H1 (cell line): ENCODE measurements at regions not wholly inside any gene's neighbourhood (a gene's known extent, or its start where the extent isn't known, plus 50 kb on each side); places are given as distances from the start of the nearest gene placed in this dataset.

Experiments
- CTCF ChIA-PET: fragments of 300-600 bp; sonication (Branson Sonifier 250); formaldehyde crosslinking; loops from one replicate; lab custom pipeline; 2021; ENCODE audit not compliant: partially characterized antibody; lab: Charles Lee
- POLR2A ChIA-PET: fragments of 300-600 bp; sonication (Branson Sonifier 250); formaldehyde crosslinking; loops from one replicate; lab custom pipeline; 2021; ENCODE audit warnings: inconsistent platforms; ENCODE audit not compliant: partially characterized antibody; lab: Charles Lee
- DNase-seq, 2 experiments: peaks; one replicate each; pipeline versions ENCODE4 v3.0.0 to v3.0.0-alpha.2; 2010 to 2022; ENCODE audit warnings: low spot score in 2 of 2, low read depth in 1 of 2, mixed read lengths in 1 of 2
- FAIRE-seq: peaks from 2 replicates; lab custom pipeline; 2011; peaks lifted over from hg19 to GRCh38; lab: Jason Lieb, UNC
- H2AFZ ChIP-seq: 2 replicates; pipeline ENCODE4 v1.8.1; 2012; ENCODE audit warnings: low read length, inconsistent platforms
- H2AK5ac ChIP-seq: 2 replicates; pipeline ENCODE4 v1.6.1; 2013; ENCODE audit warnings: low read depth, low read length
- H2BK120ac ChIP-seq: replicated peaks from 2 replicates; pipeline ENCODE3; 2013; ENCODE audit warnings: low read depth, low read length, inconsistent platforms
- H2BK12ac ChIP-seq: 2 replicates; pipeline ENCODE4 v1.6.1; 2013; ENCODE audit warnings: low read depth, low read length
- H2BK15ac ChIP-seq: 2 replicates; pipeline ENCODE4 v1.6.1; 2013; ENCODE audit warnings: low read length
- H2BK20ac ChIP-seq: 2 replicates; pipeline ENCODE4 v1.6.1; 2013; ENCODE audit warnings: low read length
- H2BK5ac ChIP-seq: 2 replicates; pipeline ENCODE4 v1.6.1; 2013; ENCODE audit warnings: low read depth, low read length
- H3K14ac ChIP-seq: 2 replicates; pipeline ENCODE4 v1.6.1; 2013; ENCODE audit warnings: inconsistent platforms; ENCODE audit not compliant: insufficient read length
- H3K18ac ChIP-seq: 2 replicates; pipeline ENCODE4 v1.6.1; 2013; ENCODE audit warnings: low read length; ENCODE audit errors: extremely low read depth
- H3K23ac ChIP-seq: 2 replicates; pipeline ENCODE4 v1.6.1; 2013; ENCODE audit warnings: inconsistent platforms; ENCODE audit not compliant: insufficient read length
- H3K23me2 ChIP-seq: 2 replicates; pipeline ENCODE4 v1.6.1; 2013; ENCODE audit warnings: low read depth, low read length
- H3K27ac ChIP-seq: 2 replicates; pipeline ENCODE4 v1.6.1; 2011; ENCODE audit warnings: low read depth, low read length, inconsistent platforms
- H3K27me3 ChIP-seq, 4 experiments: replicated peaks in 1 of 4; 1 replicate in 1 of 4; 2 replicates in 3 of 4; pipeline versions ENCODE4 v1.6.1 to v1.8.1; 2011 to 2013; ENCODE audit warnings: low read length in 3 of 4, mild to moderate bottlenecking in 3 of 4, inconsistent platforms in 2 of 4, mixed read lengths in 2 of 4, moderate library complexity in 1 of 4; ENCODE audit not compliant: control insufficient read depth in 3 of 4, insufficient read depth in 3 of 4; ENCODE audit errors: extremely low read depth in 1 of 4
- H3K36me3 ChIP-seq, 4 experiments: 2 replicates each; pipeline versions ENCODE4 v1.6.1 to v1.8.1; 2011 to 2013; ENCODE audit warnings: mild to moderate bottlenecking in 4 of 4, low read length in 3 of 4, moderate library complexity in 2 of 4, control low read depth in 1 of 4, inconsistent platforms in 1 of 4; ENCODE audit not compliant: insufficient read depth in 4 of 4, control insufficient read depth in 2 of 4
- H3K4ac ChIP-seq: replicated peaks from 2 replicates; pipeline ENCODE3; 2013; ENCODE audit warnings: low read length, low read depth, mixed read lengths, inconsistent platforms; ENCODE audit not compliant: insufficient read length
- H3K4me1 ChIP-seq, 4 experiments: replicated peaks in 1 of 4; 1 replicate in 1 of 4; 2 replicates in 3 of 4; pipeline versions ENCODE4 v1.6.1 to v1.8.1; 2011 to 2013; ENCODE audit warnings: low read length in 3 of 4, inconsistent platforms in 2 of 4, mixed read lengths in 1 of 4; ENCODE audit not compliant: insufficient read depth in 4 of 4, control insufficient read depth in 3 of 4
- H3K4me2 ChIP-seq, 2 experiments: 2 replicates each; pipeline versions ENCODE4 v1.6.1 to v1.8.1; 2011 to 2013; ENCODE audit warnings: low read depth in 2 of 2, low read length in 2 of 2, control low read depth in 1 of 2, inconsistent platforms in 1 of 2, mild to moderate bottlenecking in 1 of 2; ENCODE audit not compliant: insufficient read depth in 1 of 2
- H3K4me3 ChIP-seq, 4 experiments: fragments of 200-600, 300-600 bp in 1 of 4; sonication (generic), shearing (Covaris generic), sonication (Bioruptor Twin) in 1 of 4; 2 replicates each; pipeline versions ENCODE4 v1.5.1 to v1.8.1; 2011 to 2016; ENCODE audit warnings: low read length in 4 of 4, low read depth in 3 of 4, control low read depth in 2 of 4, inconsistent platforms in 2 of 4, mild to moderate bottlenecking in 2 of 4, mixed read lengths in 1 of 4, moderate library complexity in 1 of 4; ENCODE audit not compliant: insufficient read depth in 2 of 4; ENCODE audit errors: extremely low read depth in 1 of 4
- H3K56ac ChIP-seq: replicated peaks from 2 replicates; pipeline ENCODE3; 2013; ENCODE audit warnings: low read depth, mild to moderate bottlenecking, mixed read lengths, low read length, inconsistent platforms; ENCODE audit not compliant: insufficient read length
- H3K79me1 ChIP-seq: 2 replicates; pipeline ENCODE4 v1.6.1; 2013; ENCODE audit warnings: low read depth, low read length, control low read depth
- H3K79me2 ChIP-seq, 2 experiments: 2 replicates each; pipeline versions ENCODE4 v1.6.1 to v1.8.1; 2012 to 2013; ENCODE audit warnings: low read length in 2 of 2, mild to moderate bottlenecking in 2 of 2, inconsistent platforms in 1 of 2; ENCODE audit not compliant: insufficient read depth in 2 of 2, control insufficient read depth in 1 of 2
- H3K9ac ChIP-seq, 4 experiments: replicated peaks in 1 of 4; 1 replicate in 1 of 4; 2 replicates in 3 of 4; pipeline versions ENCODE4 v1.6.1 to v1.8.1; 2011 to 2013; ENCODE audit warnings: low read depth in 3 of 4, low read length in 3 of 4, control low read depth in 2 of 4, mild to moderate bottlenecking in 2 of 4, moderate library complexity in 2 of 4, inconsistent platforms in 1 of 4; ENCODE audit errors: extremely low read depth in 1 of 4
- H3K9me3 ChIP-seq, 2 experiments: 2 replicates each; pipeline versions ENCODE4 v1.6.1 to v1.8.1; 2012 to 2013; ENCODE audit warnings: mild to moderate bottlenecking in 2 of 2, moderate library complexity in 2 of 2, control low read depth in 1 of 2, inconsistent platforms in 1 of 2, low read depth in 1 of 2, low read length in 1 of 2, mixed read lengths in 1 of 2; ENCODE audit not compliant: insufficient read depth in 2 of 2
- H4K20me1 ChIP-seq, 2 experiments: replicated peaks in 1 of 2; 2 replicates each; pipeline versions ENCODE3 to v1.8.1; 2011 to 2013; ENCODE audit warnings: inconsistent platforms in 2 of 2, low read length in 2 of 2, mild to moderate bottlenecking in 1 of 2; ENCODE audit not compliant: insufficient read depth in 2 of 2, control insufficient read depth in 1 of 2
- H4K5ac ChIP-seq: 2 replicates; pipeline ENCODE4 v1.6.1; 2013; ENCODE audit warnings: low read length, low read depth, mixed read lengths, inconsistent platforms; ENCODE audit not compliant: insufficient read length
- H4K8ac ChIP-seq: 2 replicates; pipeline ENCODE4 v1.8.0; 2013; ENCODE audit warnings: mild to moderate bottlenecking, moderate library complexity, low read length, inconsistent platforms; ENCODE audit not compliant: insufficient read depth; ENCODE audit errors: extremely low read depth
- H4K91ac ChIP-seq: replicated peaks from 2 replicates; pipeline ENCODE3; 2013; ENCODE audit warnings: low read length, mixed read lengths, inconsistent platforms; ENCODE audit not compliant: insufficient read length
- BRCA1 ChIP-seq: IDR thresholded peaks from 2 replicates; pipeline ENCODE4 v1.6.1; 2012; ENCODE audit warnings: low read depth, low read length, improper control_type of control experiment
- HDAC6 ChIP-seq: IDR thresholded peaks from one replicate; pipeline ENCODE4 v1.7.1; 2012; ENCODE audit warnings: low read depth, mild to moderate bottlenecking, inconsistent platforms, low read length, moderate library complexity
- RAD21 ChIP-seq, 2 experiments: IDR thresholded peaks in 1 of 2; conservative IDR thresholded peaks in 1 of 2; 2 replicates each; pipeline ENCODE4 v1.6.1; 2011; ENCODE audit warnings: low read depth in 2 of 2, low read length in 2 of 2, improper control_type of control experiment in 1 of 2, inconsistent platforms in 1 of 2, mild to moderate bottlenecking in 1 of 2, moderate library complexity in 1 of 2
- RFX5 ChIP-seq: IDR thresholded peaks from 2 replicates; pipeline ENCODE4 v1.6.1; 2011; ENCODE audit warnings: low read depth, low read length, improper control_type of control experiment, borderline replicate concordance
- TAF1 ChIP-seq: IDR thresholded peaks from 2 replicates; pipeline ENCODE4 v1.6.1; 2011; ENCODE audit warnings: mild to moderate bottlenecking, low read depth, low read length
- TBP ChIP-seq: IDR thresholded peaks from 2 replicates; pipeline ENCODE4 v1.6.1; 2011; ENCODE audit warnings: low read depth, low read length, improper control_type of control experiment
- WGBS, 2 experiments: shearing (Covaris generic) in 1 of 2; methylation state at CpG; one replicate each; pipeline versions ENCODE4 v1.1.6 to v1.1.7; 2013 to 2015; ENCODE audit warnings: low lambda C conversion rate in 2 of 2, mixed read lengths in 2 of 2, inconsistent platforms in 1 of 2, low coverage in 1 of 2, missing lambda C conversion rate in 1 of 2; ENCODE audit not compliant: insufficient replicate concordance in 2 of 2, insufficient coverage in 1 of 2, insufficient read length in 1 of 2; ENCODE audit errors: extremely low coverage in 1 of 2, missing lambda C conversion rate in 1 of 2; 5-methylcytosine and 5-hydroxymethylcytosine counted together

DNA sequence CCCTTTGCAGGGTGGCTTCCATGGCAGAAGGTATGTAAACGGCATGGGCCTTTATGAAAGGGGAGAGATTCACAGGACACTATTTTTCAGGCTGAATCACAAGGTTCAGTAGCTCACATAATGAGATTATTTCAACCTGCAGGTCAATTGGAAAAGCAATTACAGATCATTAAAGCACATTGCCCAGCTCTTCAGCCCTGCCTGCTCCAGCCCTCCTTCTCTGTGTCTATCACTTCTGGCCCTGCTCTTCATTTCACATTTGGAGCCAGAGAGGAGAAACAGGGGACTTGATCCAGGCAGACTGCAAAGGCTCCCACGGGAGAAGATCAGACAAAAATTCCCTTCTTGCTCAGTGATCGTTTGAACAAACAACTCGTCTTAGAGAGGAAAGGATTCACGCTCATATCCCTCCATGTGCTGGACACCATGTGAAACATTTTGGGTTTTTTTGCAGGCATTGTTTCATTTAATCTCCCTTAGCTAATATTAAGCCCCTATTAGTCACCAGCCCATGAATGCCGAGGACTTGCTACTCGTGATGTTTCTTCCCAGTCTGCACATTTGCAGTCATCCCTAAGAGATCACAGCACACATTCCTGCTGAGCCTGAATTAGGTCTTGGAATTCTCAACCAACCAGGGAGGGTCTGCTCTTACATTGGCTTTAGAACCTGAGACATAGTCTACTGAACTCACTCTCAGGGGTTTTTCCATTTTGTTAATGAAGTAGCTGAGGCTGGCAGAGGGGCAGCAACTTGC lies 443.9 kb upstream of the CCL2 start:
- Histone ChIP-seq H3K27me3 (no peaks in the 10 kb centered on the region), H3K79me2 (no peaks in the 10 kb centered on the region), H2BK20ac (no peak overlapping the region), H2BK5ac (no peak overlapping the region), H3K9ac (no peak overlapping the region), H3K23ac (no peak overlapping the region), H2AK5ac (no peak overlapping the region), H2AFZ (no peak overlapping the region), H3K18ac (no peak overlapping the region), H3K4ac (no peak overlapping the region), H2BK15ac (no peak overlapping the region), H3K14ac (no peak overlapping the region), H3K56ac (no peak overlapping the region), H4K5ac (no peak overlapping the region), H3K27ac (no peak overlapping the region), H3K4me2 (peak overlapping the region in 1 of 2 experiments; percentile 29; a peak in 1 of 4 replicates), H3K79me1 (no peaks in the 10 kb centered on the region), H3K4me1 (peaks cover 0 to 6% (median 0%) of the 10 kb centered on the region in 4 experiments; a peak in 2 of 7 replicates), H2BK120ac (no peak overlapping the region), H4K8ac (no peak overlapping the region), H3K9me3 (no peaks in the 10 kb centered on the region), H4K20me1 (no peaks in the 10 kb centered on the region), H4K91ac (no peak overlapping the region), H3K23me2 (no peaks in the 10 kb centered on the region; the same call in 1 of the 2 replicates), H2BK12ac (no peak overlapping the region), H3K4me3 (no peak overlapping the region), H3K36me3 (no peaks in the 10 kb centered on the region)
- 79% methylated on average over 7 of the region's 7 CpGs; no CpG with 5 or more reads in 1 of the 2 experiments for WGBS, 2 experiments
- CTCF ChIA-PET: interaction anchor here (0.5 to 1.3 kb wide), 5 partner anchors 12 to 270 kb away, joined by 3 to 4 read pairs (median 4); no protein-coding TSS in a partner anchor
- POLR2A ChIA-PET: no interaction called here
- FAIRE-seq (no peak), DNase-seq (no peak)
- no peak for TF ChIP-seq RFX5
- no peak for TF ChIP-seq TAF1
- TF ChIP-seq HDAC6: no peak
- TF ChIP-seq BRCA1: no peak
- no peak for TF ChIP-seq RAD21 (IDR thresholded peaks at IDR 0.05 in 1 of 2, conservative IDR thresholded peaks at IDR 0.05 in 1 of 2; ENCODE audit: low read depth in 2 of 2, low read length in 2 of 2)
- no peak for TF ChIP-seq TBP
